Cerebellar cortex (tissue), 1 donor: ENCODE measurements at regions not wholly inside any gene's neighbourhood (a gene's known extent, or its start where the extent isn't known, plus 50 kb on each side); places are given as distances from the start of the nearest gene placed in this dataset.

Experiments
- DNase-seq: peaks from one replicate; pipeline ENCODE4 v3.0.0-alpha.2; 2015; ENCODE audit warnings: low spot score

- DNase-seq: peak; percentile 72
Observed at GRCh38 chr5:125326150-125326510, 579.7 kb upstream of the ZNF608 start.

- DNase-seq: no peak
Observed at GRCh38 chr5:125327676-125328075, 581.2 kb upstream of the ZNF608 start.

GRCh38 chr5:125331987-125332598, 585.7 kb upstream of the ZNF608 start:
- no peak for DNase-seq

- no peak for DNase-seq
Observed at GRCh38 chr5:125333416-125333815, 587.0 kb upstream of the ZNF608 start.

- no peak for DNase-seq
Observed at GRCh38 chr5:125336401-125336800, 590.0 kb upstream of the ZNF608 start.

GRCh38 chr5:125337294-125337693, 590.9 kb upstream of the ZNF608 start:
- no peak for DNase-seq

GRCh38 chr5:125338440-125339174, 592.2 kb upstream of the ZNF608 start:
- no peak for DNase-seq

- DNase-seq: no peak
Observed at GRCh38 chr5:125341436-125341835, 595.0 kb upstream of the ZNF608 start.

GRCh38 chr5:125343015-125343414, 596.6 kb upstream of the ZNF608 start:
- no peak for DNase-seq

GRCh38 chr5:125346316-125346715, 599.9 kb upstream of the ZNF608 start:
- DNase-seq: no peak

GRCh38 chr5:125348221-125348692, 601.8 kb upstream of the ZNF608 start:
- peak; percentile 70 for DNase-seq

- peak; percentile 27 for DNase-seq
Observed at GRCh38 chr5:125348936-125349831, 602.7 kb upstream of the ZNF608 start.

GRCh38 chr5:125357660-125358059, 611.2 kb upstream of the ZNF608 start:
- DNase-seq: no peak

- no peak for DNase-seq
Observed at GRCh38 chr5:125365747-125366146, 619.3 kb upstream of the ZNF608 start.

GRCh38 chr5:125367702-125368101, 621.3 kb upstream of the ZNF608 start:
- no peak for DNase-seq

- no peak for DNase-seq
Observed at GRCh38 chr5:125370461-125371205, 624.2 kb upstream of the ZNF608 start.

GRCh38 chr5:125372694-125373631, 626.5 kb upstream of the ZNF608 start:
- DNase-seq: peak; percentile 48

- DNase-seq: no peak
Observed at GRCh38 chr5:125375143-125375542, 628.7 kb upstream of the ZNF608 start.

- peak; percentile 11 for DNase-seq
Observed at GRCh38 chr5:125376059-125376641, 629.7 kb upstream of the ZNF608 start.

GRCh38 chr5:125377141-125377540, 630.7 kb upstream of the ZNF608 start:
- DNase-seq: peak; percentile 41
